HG03045 (cell line): ENCODE measurements at regions not wholly inside any gene's neighbourhood (a gene's known extent, or its start where the extent isn't known, plus 50 kb on each side); places are given as distances from the start of the nearest gene placed in this dataset.
"Not testable (repeated sequence)": the region's sequence is repeated elsewhere in the genome, so short reads cannot be mapped to it uniquely, and the experiment has no call there.

ENCODE experiments used
- ATAC-seq: cut with Tn5 transposase; IDR thresholded peaks from one replicate; pipeline ENCODE4 v1.9.1; 2021; ENCODE audit warnings: mild to moderate bottlenecking, moderate library complexity; ENCODE audit not compliant: unreplicated experiment

- ATAC-seq, result no peak
Measured at GRCh38 chr6:156231026-156231765, 546.0 kb upstream of the ARID1B start.

- ATAC-seq, result no peak
Measured at GRCh38 chr6:156219973-156220372, 557.2 kb upstream of the ARID1B start.

GRCh38 chr6:156205678-156206077, 571.5 kb upstream of the ARID1B start:
- ATAC-seq, result no peak

GRCh38 chr6:156199182-156199581, 578.0 kb upstream of the ARID1B start:
- ATAC-seq, result no peak

- no peak for ATAC-seq
Measured at GRCh38 chr6:156197513-156197912, 579.7 kb upstream of the ARID1B start.

GRCh38 chr6:156194981-156195380, 582.2 kb upstream of the ARID1B start:
- ATAC-seq, result no peak

GRCh38 chr6:156193381-156193780, 583.8 kb upstream of the ARID1B start:
- no peak for ATAC-seq

GRCh38 chr6:156191895-156192294, 585.3 kb upstream of the ARID1B start:
- ATAC-seq, result no peak

- ATAC-seq, result not testable (repeated sequence)
Measured at GRCh38 chr6:156191390-156191789, 585.8 kb upstream of the ARID1B start.

GRCh38 chr6:156190270-156190669, 586.9 kb upstream of the ARID1B start:
- no peak for ATAC-seq

- no peak for ATAC-seq
Measured at GRCh38 chr6:156189714-156190113, 587.5 kb upstream of the ARID1B start.

GRCh38 chr6:156189195-156189594, 588.0 kb upstream of the ARID1B start:
- no peak for ATAC-seq

- no peak for ATAC-seq
Measured at GRCh38 chr6:156185113-156185512, 592.1 kb upstream of the ARID1B start.

GRCh38 chr6:156183678-156184077, 593.5 kb upstream of the ARID1B start:
- no peak for ATAC-seq

- no peak for ATAC-seq
Measured at GRCh38 chr6:156182356-156182755, 594.8 kb upstream of the ARID1B start.

GRCh38 chr6:156181506-156181905, 595.7 kb upstream of the ARID1B start:
- no peak for ATAC-seq

GRCh38 chr6:156175971-156176421, 601.2 kb upstream of the ARID1B start:
- ATAC-seq, result no peak

GRCh38 chr6:156175433-156175832, 601.7 kb upstream of the ARID1B start:
- ATAC-seq, result no peak

GRCh38 chr6:156174031-156174890, 602.9 kb upstream of the ARID1B start:
- no peak for ATAC-seq

- ATAC-seq, result no peak
Measured at GRCh38 chr6:156169371-156169770, 607.8 kb upstream of the ARID1B start.

GRCh38 chr6:156167625-156168071, 609.5 kb upstream of the ARID1B start:
- ATAC-seq, result no peak
